GM18499 (cell line): ENCODE measurements at regions not wholly inside any gene's neighbourhood (a gene's known extent, or its start where the extent isn't known, plus 50 kb on each side); places are given as distances from the start of the nearest gene placed in this dataset.

Experiments used
- ATAC-seq: cut with Tn5 transposase; IDR thresholded peaks from one replicate; pipeline ENCODE4 v1.9.1; 2021; ENCODE audit warnings: moderate number of reproducible peaks; ENCODE audit not compliant: insufficient read depth, unreplicated experiment

- ATAC-seq = no peak
These were observed 737.4 kb downstream of the TNS3 start for GRCh38 chr7:46844486-46844885.

- ATAC-seq = no peak
These were observed 740.7 kb downstream of the TNS3 start for GRCh38 chr7:46841248-46841647.

GRCh38 chr7:46839651-46840050 lies 742.3 kb downstream of the TNS3 start:
- ATAC-seq = no peak

GRCh38 chr7:46838463-46838862 lies 743.4 kb downstream of the TNS3 start:
- no peak for ATAC-seq

GRCh38 chr7:46835556-46835955 lies 746.4 kb downstream of the TNS3 start:
- no peak for ATAC-seq

- ATAC-seq = no peak
These were observed 747.0 kb downstream of the TNS3 start for GRCh38 chr7:46834921-46835320.

- no peak for ATAC-seq
These were observed 748.7 kb downstream of the TNS3 start for GRCh38 chr7:46833197-46833596.

- ATAC-seq = no peak
These were observed 749.8 kb downstream of the TNS3 start for GRCh38 chr7:46832136-46832535.

- ATAC-seq = no peak
These were observed 762.1 kb downstream of the TNS3 start for GRCh38 chr7:46819819-46820218.

- no peak for ATAC-seq
These were observed 767.2 kb downstream of the TNS3 start for GRCh38 chr7:46814516-46815250.

GRCh38 chr7:46812101-46812675 lies 769.7 kb downstream of the TNS3 start:
- ATAC-seq = no peak

- ATAC-seq = no peak
These were observed 770.4 kb downstream of the TNS3 start for GRCh38 chr7:46811529-46811928.

GRCh38 chr7:46810986-46811385 lies 770.9 kb downstream of the TNS3 start:
- no peak for ATAC-seq

GRCh38 chr7:46809886-46810285 lies 772.0 kb downstream of the TNS3 start:
- ATAC-seq = no peak

- no peak for ATAC-seq
These were observed 775.1 kb downstream of the TNS3 start for GRCh38 chr7:46806856-46807255.

GRCh38 chr7:46802479-46802878 lies 779.4 kb downstream of the TNS3 start:
- ATAC-seq = no peak

GRCh38 chr7:46791188-46791587 lies 790.7 kb downstream of the TNS3 start:
- no peak for ATAC-seq

GRCh38 chr7:46786995-46787394 lies 794.9 kb downstream of the TNS3 start:
- ATAC-seq = no peak

GRCh38 chr7:46786221-46786954 lies 795.5 kb downstream of the TNS3 start:
- ATAC-seq = no peak

GRCh38 chr7:46784732-46785131 lies 797.2 kb downstream of the TNS3 start:
- ATAC-seq = no peak

GRCh38 chr7:46781901-46782439 lies 799.9 kb downstream of the TNS3 start:
- no peak for ATAC-seq
